NCI-H748 (cell line): ENCODE measurements at regions not wholly inside any gene's neighbourhood (a gene's known extent, or its start where the extent isn't known, plus 50 kb on each side); places are given as distances from the start of the nearest gene placed in this dataset.

ENCODE experiments used
- DNase-seq: peaks from one replicate; lab custom pipeline; 2025; ENCODE audit not compliant: unreplicated experiment; lab: John Stamatoyannopoulos, UW

DNA sequence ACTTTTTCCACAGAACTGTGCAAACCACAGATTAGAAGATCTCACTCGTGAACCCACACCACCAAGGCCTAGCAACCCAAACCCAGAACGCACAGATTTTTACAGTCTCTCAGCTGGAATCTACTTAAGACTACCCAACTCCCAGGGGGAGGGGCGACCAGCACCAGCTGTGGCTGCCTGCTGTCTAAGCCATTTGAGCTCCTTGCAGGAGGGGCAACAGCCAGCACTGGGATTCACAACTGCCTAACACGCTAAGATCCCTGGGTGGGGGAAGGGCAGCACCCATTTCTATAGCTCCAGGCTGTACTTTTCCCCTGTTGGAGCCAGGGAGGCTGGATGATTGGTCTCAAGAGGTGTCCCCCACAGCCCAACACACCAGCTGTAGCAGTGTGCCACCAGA is 368.8 kb downstream of the SUCLA2 start:
- DNase-seq = no peak

GRCh38 chr13:47628666-47629065 is 372.4 kb downstream of the SUCLA2 start:
- no peak for DNase-seq

DNA sequence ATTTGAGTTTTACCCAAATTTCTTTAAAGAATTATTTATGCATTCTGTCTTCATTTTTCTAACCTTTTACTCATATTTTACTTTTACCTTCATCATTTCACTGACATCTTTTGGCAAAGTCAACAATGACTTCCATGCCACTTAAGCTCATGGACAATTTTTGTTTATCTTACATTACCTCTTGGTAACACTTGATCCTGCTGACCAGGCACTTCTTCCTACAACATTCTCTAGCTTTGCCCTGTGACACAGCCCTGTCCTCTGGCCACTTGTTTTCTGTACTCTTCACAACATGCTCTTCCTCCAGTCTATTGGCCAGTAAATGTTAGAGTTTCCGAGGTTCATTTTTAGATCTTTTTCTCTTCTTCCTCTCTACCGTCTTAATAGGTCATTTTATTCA is 377.2 kb downstream of the SUCLA2 start:
- DNase-seq = no peak

- no peak for DNase-seq
Observed at GRCh38 chr13:47621931-47622330, 379.1 kb downstream of the SUCLA2 start.

GRCh38 chr13:47611664-47612288 is 389.3 kb downstream of the SUCLA2 start:
- no peak for DNase-seq

- no peak for DNase-seq
Observed at GRCh38 chr13:47610687-47611086, 390.4 kb downstream of the SUCLA2 start.

DNA sequence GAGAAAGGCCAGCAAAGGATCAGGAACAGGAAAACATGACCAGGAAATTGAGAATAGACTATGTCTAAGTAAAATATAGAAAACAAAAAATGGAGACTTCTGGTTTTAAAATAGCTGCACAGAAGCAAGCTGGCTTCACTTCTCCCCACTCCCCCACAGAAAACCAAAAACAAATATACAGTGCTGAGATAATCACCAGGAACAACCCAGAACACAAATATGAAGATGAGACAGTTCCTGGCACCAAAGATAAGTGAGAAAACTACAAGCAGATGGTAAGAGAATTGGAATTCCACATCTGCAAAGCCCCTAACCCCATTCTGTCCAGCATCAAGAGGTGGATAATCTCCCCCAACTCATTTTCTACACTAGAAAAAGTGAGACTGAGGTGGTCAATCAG is 397.7 kb downstream of the SUCLA2 start:
- DNase-seq = no peak

GRCh38 chr13:47598340-47598911 is 402.6 kb downstream of the SUCLA2 start:
- no peak for DNase-seq

GRCh38 chr13:47594833-47595232 is 406.2 kb downstream of the SUCLA2 start:
- DNase-seq = peak; percentile 20

DNA sequence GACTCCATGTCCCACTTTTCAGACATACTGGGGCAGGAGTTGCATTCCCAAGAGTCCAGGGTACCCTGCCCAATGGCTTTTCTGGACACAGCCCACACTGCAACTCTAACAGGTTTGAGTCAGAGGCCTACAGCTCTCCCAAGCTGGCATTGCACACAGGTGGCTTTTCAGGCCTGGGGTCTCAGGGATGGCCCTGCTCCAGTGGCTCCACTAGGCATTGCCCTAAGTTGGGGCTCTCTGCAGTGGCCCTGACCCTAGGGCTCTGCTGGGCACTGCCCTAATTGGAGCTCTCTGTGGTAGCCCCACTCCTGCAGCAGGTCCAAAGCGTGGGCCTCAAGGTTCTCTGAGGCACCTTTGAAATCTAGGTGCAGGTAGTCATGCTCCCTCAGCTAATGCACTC is 408.8 kb downstream of the SUCLA2 start:
- no peak for DNase-seq

- no peak for DNase-seq
Observed at GRCh38 chr13:47588676-47589075, 412.4 kb downstream of the SUCLA2 start.

- DNase-seq = no peak
Observed at GRCh38 chr13:47572375-47572774, 428.7 kb downstream of the SUCLA2 start.

GRCh38 chr13:47564041-47564440 is 437.0 kb downstream of the SUCLA2 start:
- DNase-seq = peak; percentile 37

DNA sequence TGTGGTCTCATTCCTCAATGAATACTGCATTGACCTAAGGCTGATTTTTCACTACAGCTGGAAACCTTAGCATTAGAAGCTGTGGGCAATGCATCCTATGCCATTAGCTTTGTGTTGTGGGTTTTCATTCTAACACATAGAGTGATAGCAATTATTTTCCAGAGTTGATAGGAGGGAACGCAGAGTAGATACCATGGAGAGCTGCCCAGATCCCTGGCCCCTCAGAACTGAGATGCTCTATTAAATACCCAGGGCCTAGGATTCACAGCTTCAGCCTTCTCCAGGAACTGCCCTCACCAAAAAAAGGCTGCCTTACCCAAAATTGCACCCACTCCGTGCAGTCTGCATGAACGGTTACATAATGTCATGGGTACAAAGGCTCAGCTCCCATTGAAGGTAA is 444.4 kb downstream of the SUCLA2 start:
- no peak for DNase-seq

DNA sequence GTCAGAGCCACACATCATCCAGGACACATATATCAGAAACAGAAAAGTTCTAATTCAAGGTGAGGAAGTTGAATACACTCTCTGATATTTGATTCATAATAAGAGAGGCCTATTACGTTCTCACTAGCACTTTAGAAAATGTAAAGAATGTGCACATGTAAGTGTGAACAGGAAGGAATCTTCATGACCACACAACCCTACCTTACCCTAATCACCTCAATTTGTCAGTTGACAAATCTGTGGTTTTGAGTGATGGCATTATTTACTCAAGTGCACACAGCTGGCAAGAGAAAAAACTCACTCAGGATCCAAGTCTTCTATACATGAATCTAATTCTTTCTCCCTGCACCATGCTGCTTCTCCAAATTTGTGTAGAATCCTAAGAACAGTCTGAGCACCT is 445.8 kb downstream of the SUCLA2 start:
- peak; percentile 11 for DNase-seq

- no peak for DNase-seq
Observed at GRCh38 chr13:47553329-47553977, 447.6 kb downstream of the SUCLA2 start.

DNA sequence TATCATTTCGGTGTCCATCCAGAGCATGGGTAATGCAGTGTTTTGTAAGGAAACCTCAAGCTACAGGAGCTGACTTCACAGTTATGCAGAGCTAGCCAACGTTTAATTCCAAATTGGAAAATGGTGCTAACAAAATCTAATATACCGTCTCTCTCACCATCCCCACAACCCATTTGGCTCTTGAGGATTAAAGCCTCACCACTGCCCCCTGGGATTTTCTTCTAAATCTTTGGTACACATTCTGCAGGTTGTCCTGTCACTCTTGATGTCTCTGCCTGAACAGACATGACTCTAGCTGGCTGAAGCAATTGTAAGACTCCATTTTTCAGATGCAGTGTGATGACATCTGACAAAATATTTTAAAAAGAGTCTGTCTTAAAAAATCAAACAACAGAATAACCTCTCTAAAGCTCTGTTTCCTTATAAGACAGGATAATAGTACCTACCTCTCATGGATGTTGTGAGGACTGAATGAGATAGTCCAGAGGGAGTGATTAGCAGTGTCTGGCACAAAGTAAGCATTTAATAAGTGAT is 451.8 kb downstream of the SUCLA2 start:
- peak; percentile 54 for DNase-seq

GRCh38 chr13:47548294-47548840 is 452.7 kb downstream of the SUCLA2 start:
- peak; percentile 72 for DNase-seq

- DNase-seq = no peak
Observed at GRCh38 chr13:47546391-47547225, 454.5 kb downstream of the SUCLA2 start.

- no peak for DNase-seq
Observed at GRCh38 chr13:47545201-47546024, 455.7 kb downstream of the SUCLA2 start.
